ENCODE measurements at regions not wholly inside any gene's neighbourhood (a gene's known extent, or its start where the extent isn't known, plus 50 kb on each side); places are given as distances from the start of the nearest gene placed in this dataset.

DNA sequence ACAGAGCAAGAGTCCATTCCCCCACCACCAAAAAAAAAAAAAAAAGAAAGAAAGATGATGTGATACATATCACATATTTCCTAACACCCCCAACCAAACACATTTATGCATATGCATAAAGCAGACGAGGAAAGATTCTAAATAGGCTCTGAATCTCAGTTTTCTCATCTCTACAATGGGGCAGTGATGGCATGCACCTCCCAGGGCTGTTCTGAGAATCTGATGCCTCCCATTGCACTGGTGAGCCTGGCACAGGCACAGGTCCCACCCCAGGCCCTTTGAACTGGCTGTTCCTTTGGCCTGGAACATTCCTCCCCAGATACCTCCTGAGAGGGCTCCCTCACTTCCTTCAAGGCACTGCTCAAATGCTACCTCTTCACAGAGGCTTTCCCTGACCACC is 116.5 kb downstream of the C9orf50 start:
- no peak for DNase-seq

DNA sequence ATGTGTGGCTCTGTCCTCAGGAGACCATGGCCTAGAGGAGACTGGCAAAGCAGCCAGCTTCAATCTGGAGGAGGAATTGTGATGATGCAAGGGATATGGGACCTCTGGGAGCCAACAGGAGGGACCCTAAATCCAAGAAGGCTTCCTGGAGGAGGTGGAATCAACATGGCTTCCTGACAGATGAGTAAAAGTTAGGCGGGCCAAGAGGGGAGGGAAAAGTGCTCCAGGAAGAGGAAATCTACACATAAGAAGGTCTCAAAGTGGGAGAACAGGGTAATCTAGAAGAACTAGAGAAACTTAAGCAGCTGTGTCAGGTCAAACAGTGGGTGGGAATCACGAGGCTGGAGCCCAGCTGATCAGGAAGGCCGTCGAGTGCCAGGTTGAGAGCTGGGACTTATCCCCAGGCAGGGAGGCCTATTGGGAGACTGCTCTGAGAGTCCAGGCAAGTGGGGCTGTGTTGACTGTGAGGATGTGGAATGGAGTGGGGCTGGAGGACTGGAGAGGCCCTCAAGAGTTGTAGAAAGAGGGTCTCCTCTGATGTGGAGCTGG is 119.1 kb downstream of the C9orf50 start:
- no peak for DNase-seq

DNA sequence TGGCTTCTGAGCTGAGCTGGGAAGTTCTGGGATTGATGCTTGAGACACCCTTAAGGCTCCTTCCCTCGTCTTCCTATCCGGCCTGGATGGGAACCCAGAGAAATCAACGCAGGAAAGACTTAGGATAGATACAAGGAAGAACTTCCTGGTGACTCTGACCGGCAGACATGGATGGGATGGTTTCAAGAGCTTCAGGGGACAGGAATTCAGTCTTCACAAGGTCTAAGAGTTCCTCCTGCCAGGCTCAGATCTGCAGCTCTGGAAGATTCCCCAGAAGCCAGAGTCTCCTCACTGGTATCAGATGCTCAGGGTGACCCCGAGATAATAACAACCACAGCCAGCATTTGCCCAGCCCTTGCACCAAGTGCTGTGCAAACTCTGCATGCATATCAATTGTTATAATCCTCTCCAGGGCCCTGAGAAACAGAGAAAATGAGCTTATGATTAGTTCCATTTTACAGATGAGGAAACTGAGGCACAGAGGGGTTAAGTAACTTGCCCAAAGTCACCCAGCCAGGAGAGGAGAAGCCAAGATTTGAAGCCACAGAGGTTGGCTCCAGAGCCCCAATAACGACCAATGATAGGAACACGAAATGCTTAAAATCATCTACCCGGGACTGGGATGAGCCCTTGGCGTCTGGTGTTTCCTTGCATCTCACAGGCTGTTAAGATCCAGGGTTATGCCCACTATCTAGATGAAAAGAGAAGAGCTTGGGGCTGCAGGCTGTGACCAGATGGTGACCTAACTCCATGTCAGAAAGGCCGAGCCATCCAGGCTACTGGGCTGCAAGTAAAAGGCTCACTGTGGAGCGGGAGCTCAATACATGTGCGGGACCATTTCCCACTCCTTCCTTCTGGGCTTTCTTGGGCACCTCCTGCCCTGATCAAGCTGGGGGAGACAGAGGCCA is 119.8 kb downstream of the C9orf50 start:
- DNase-seq = no peak

DNA sequence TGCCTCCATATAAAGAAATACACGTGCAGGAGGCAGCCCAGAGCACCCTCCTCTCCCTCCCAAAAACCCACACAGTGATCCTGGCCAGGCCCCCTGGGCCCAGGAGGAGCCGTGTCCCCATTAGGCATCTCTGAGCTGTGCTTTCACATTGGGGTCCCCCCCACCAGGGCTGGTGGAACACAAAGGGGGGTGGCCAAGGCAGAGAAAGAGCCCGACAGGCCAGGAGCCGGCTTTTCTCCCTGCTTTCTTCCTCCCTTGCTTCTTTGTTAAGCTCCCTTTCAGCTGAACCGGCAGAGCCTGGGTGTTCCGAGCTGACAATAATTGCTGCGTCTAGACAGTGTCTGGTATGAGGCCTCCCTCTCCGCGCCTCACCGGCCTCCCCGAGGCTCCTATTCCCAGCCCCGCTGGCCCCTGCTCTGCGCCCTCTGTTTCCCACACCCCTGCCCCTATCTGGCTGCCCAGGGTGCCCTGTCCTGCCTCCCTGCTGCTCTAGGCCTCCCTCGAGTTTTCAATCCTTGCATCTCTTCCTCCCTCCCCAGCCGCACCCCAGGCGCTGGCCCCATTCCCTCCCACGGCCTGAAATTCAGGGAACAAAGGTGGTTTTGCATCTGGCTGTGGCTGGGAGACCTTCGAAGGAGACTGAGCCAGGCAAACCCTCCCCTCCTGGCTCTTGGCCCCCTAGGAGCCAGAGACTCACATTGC is 120.6 kb downstream of the C9orf50 start:
- DNase-seq = no peak

DNA sequence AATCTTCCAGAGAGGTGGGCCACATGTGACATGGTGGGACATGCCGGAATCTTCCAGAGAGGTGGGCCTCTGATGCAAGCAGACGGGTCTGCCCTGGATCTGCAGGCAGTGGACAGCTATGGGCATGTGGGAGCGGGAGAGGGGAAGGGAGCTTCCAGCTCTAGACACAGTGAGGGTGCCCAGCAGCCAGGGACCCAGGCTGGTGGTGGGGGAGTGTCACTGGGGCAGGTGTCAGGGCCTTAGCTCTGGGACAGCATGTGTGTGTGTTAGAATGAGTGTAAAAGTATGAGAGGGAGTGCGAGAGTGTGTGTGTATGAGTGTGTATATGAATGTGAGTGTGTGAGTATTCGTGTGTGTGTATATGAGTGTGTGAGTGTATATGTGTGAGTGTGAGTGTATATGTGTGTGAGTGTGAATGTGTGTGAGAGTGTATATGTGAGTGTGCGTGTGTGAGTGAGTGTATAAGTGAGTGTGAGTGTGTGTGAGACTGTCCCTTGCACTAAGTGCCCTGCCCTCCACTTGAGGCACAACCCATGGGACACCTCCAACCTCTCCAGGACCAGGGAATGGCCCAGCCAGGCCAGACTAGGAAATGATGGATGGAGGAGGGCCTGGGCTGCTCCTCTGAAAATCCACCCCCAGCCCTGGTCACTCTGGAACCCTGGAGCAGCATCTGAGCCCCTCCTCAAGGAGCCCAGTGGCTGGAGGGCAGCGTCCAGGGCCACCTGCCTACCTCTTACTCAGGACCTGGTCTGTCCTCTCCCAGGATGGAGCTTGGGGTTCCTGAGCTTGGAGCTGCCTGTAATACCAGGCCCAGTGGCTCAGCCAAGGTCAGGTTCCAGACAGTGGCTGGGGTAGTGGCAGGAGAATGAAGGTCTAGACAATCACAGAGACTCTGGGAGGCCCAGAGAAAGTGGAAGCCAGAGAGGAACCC is 122.2 kb downstream of the C9orf50 start:
- DNase-seq = no peak

DNA sequence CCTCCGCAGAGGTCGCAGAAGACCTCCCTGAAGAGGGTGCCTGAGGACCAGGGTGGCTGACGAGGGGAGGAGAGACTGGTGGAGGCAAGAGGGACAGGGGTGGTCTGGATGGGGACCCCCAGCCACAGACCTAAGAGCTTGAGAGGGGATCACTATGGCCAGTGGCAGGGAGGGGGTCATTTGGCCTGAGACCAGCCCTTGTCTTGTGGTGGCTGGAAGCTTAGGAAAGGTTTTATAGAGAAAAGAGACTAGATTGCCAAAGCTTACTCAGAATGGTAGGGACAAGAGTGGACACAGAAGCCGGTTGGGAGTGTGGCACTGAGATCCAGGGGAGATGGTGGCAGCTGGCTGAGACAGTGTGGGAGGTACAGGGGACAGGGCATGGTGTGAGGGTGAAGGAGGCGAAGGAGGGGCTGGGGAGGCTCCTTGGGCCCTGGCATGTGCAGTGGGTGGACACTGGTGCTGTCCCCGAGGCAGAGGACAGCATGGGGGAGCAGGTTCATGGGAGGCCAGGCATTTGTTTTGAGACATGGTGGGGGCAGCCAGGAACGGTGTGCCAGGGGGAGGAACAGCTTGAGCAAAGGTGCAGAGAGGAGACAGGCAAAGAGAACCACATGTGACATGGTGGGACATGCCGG is 123.0 kb downstream of the C9orf50 start:
- DNase-seq = no peak

DNA sequence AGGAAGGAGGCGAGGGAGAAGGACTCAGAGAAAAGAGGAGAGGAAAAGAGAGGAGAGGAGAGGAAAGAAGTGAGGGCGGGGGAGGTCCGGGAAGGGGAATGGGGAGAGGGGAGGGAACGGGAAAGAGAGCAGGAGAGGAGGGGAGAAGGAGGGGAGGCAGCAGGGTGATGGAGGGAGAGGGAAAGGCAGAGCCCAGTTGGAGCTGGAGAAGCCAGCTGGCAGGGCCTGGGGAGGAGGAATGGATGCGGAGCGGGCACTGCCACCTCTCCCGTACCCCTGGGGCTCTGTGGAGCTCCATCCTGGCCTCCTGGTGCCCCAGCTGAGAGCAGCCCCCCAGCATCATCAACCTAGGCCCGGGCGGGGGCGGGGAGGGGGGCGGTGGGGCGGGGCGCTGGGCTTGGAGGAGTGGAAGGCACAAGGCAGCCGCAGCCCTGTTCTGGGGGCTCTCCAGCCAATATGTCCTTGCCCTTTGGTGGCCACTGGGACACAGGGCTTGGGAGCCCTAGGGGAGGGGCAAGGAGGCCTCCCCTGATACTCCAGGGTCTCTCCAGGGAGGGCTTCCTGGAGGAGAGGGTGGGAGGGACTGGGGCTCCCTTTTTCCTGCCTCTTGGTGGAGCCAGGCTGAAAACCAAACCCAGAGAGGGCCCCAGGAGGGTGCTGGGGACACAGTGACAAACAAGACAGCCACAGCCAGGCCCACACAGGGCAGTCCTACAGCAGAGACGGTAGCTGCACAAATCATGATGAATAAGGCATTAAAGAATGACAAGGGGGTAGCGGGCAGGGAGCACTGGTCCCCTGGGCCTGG is 123.7 kb downstream of the C9orf50 start:
- DNase-seq = no peak

DNA sequence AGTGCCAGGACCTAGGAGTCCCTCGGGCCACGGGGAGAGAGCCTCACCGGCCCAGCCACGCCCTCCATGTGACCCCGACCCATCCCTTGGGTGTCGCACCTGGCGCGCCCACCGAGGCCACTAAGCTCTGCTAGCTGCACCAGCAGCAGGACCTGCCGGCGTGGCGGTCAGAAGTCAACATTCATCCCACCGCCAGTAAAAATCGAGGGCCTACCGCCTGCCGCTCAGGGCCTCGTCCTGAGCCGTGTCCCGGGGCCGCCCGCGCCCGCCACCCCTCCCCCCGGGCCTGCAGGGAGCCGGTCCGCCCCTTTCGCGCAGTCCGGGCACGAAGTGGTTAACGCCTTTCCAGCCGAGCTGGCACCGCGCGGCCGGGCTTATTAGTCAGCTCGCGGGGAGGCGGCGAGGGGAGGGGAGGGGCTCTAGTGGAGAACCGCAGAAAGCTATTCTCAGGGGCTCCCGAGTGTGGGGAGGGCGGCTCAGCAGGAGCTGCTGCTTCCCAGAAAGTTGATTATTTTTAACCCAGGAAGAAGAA is 124.4 kb downstream of the C9orf50 start:
- DNase-seq = peak; percentile 90

DNA sequence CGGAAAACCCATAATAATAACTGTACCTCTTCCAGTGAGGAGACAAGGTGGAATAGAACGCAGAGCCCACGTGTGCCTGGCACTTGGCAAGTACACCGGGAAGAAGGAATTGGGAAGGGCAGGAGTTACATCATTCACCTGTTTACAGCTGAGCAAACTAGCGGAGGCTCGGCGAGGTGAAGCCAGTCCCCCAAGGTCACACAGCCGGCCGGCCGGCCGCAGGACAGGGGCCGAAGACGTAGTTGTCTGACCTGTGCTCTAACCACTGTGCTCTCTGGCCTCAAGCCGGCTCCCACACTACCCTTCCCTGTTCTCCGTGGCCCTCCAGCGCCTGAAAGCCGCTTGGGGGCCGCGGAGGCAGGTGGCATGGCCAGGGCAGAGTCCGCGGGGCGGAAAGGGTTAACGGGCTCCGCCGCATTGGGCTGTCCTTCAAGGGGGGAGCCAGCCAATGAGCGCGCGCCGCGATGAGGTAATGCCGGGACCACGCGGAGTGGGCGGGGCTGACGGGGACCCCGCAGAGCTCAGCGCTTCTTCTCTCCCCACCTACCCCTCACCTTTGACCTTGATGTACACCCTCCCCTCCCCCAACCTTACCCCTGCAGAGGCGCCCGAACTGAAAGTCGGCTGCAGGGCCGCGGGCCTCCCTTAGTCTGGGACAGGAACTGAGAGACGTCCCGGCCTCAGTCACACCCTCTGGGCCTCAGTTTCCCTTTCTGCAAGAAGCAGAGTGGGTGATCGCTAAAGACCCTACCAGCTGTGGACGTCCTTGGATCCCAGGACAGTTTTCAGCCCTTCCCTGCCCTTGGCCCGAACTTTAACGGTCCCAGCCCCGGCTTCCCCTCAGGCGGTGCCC is 125.1 kb downstream of the C9orf50 start:
- DNase-seq = peak; percentile 90

DNA sequence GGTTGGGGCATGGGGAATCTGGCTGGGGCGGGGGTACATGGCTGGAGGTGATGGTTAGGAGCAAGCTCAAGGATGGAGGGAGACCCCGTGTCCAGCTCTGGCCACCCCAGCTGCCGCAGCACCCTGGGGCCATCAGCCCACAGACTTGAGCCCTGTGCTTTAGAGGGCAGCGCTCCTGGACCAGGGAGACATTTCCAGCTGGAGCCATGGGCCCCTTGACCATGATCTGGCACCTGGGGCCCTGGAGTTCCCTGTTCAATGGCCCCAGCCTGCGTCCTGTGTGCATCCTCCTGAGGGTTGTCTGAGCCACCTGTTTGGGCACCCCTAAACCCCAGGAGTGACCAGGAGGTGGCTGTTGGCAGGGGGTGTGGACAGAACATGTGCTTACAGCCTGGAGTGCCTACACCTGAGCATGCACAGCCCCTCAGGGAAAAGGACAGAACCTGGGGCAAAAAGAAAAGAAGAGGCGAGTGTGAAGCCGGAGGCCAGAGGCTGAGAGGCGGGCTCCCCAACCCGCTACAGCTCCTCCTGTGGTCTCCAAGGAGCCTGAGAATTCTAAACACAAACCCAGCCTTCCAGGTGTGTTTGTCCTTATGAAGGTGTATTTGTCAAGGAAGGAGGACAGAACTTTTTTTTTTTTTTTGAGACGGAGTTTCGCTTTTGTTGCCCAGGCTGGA is 126.7 kb downstream of the C9orf50 start:
- no peak for DNase-seq

DNA sequence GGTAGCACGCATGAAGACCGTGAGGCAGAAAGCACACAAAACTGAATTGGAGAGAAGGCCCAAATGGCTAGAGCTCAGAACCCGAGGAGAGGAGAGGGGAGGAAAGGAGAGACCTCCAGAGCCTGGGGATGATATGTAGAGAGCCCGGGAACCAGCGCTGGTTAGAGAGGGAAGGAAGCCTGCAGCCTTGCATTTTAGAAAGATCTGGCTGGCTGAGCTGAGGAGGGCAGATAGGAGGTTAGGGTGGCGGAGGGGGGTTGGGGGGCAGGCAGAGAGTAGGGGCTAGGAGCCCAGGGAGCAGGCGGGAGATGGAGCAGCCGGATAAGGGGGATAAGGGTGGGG is 127.2 kb downstream of the C9orf50 start:
- no peak for DNase-seq

DNA sequence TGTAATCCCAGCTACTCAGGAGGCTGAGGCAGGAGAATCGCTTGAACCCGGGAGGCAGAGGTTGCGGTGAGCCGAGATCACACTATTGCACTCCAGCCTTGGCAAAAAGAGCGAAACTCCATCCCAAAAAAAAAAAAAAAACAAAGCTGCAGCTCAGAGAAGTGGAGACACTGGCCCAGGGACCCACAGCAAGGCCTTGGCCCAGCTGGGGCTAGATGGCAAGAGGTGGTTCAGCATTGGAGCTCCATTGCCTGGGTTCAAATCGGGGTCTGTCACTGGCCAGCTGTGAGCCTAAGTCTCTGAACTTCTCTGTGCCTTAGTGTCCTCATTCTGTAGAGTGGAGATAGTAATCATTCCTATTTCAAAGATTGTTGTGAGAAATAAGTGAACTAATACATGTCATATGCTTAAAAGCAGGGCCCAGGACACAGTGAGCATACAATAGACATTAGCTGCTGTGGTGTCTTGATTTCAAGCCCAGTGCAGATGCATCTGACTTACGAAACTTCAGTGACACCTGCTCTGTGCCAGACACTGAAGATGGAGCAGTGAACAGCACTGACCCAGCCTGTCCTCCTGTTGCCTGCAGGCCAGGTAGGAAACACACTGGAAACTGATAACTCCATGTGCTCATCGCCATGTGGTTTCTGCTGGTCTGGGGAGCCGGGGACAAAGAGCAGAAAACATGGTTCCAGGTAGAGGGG is 127.7 kb downstream of the C9orf50 start:
- no peak for DNase-seq

DNA sequence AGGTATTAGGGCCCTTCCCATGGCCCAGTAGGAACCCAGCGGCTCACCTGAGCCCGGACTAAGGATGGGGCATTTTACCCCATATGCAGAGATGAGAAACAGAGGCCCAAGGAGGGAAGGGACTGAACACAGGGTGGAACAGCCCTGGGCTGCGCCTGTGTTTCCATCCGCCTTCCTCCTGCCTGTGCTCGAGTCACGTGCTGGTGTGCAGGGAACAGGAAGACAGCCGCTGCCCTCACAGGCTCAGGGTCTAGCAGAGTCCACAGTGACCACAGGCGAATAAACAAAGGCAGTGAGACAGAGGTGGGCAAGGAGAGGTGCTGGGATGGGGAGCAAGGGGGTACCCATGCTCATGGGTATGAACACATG is 129.4 kb downstream of the C9orf50 start:
- DNase-seq = no peak

DNA sequence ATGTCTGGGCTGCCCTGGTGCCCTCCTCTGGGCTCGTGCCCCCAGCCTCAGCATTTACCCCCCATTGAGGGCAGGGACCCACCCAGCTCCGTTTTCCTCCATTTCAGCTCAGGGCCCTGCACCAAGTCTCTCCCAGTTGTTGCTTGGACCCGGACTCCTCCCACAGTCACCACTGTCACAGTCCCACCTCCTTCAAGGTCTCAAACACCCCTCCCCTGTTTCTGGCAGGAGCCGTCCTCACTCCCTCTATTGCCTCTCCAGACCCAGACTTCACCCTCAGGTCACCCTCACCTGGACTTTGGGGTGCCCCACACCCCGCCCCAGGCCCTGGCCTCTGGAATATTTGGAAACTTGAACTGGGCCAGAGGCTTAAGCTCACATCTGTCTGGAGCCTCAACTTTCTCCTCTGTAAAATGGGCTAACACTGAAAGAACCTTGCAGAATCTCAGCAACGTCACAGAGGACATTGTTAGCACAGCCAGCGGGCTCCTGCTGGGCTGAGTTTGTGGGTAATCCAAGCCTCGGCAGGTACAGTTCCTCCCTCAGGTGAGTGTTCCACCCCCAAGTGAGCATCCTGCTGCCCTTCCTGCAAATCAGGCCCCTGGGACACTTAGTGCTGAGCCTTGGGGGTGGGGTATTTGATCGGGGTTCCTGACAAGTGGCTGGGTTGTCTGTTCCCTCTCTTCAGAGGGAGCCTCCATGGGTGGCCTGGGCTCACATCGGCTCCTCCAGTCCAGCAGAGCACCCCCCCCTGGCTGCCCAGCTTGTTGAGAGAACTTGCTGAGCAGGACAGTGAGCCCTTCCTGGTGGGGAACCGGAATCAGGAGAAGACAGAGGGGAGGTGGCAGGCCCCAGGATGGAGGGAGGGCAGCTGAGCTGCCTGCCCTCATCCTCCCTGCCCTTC is 130.1 kb downstream of the C9orf50 start:
- DNase-seq = no peak

DNA sequence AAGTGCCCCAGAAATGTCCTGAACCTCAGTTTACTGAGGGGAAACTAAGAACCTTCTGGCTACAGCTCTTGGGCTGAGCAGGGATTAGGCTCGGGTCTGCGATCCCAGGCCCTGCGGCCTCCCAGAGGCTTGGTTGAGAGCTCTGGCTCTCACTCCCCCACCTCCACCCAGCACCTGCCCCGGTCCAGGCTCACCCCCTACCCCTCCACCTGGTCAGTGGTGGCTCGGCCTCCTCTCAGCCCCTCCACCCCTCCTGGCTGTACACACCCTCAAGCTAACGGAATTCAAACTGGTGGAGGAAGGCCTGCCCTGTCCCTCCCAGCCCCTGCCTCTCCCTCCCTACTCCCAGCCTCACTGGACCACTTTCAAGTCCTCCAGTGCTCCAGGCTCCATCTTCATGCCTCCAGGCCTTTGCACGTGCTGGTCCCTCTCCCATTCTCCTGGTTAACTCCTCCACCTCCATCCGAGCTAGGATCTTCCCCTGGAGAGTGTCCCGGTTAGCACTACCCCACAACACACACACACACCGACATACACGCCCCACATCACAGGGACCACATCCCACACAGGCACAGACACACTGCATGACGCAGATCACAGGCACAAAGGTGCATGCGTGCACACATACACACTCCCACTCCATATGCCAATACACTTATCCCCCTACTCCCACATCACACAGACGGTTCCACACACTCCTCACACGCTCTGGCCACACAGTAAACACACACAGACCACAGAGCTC is 130.9 kb downstream of the C9orf50 start:
- DNase-seq = peak; percentile 38

DNA sequence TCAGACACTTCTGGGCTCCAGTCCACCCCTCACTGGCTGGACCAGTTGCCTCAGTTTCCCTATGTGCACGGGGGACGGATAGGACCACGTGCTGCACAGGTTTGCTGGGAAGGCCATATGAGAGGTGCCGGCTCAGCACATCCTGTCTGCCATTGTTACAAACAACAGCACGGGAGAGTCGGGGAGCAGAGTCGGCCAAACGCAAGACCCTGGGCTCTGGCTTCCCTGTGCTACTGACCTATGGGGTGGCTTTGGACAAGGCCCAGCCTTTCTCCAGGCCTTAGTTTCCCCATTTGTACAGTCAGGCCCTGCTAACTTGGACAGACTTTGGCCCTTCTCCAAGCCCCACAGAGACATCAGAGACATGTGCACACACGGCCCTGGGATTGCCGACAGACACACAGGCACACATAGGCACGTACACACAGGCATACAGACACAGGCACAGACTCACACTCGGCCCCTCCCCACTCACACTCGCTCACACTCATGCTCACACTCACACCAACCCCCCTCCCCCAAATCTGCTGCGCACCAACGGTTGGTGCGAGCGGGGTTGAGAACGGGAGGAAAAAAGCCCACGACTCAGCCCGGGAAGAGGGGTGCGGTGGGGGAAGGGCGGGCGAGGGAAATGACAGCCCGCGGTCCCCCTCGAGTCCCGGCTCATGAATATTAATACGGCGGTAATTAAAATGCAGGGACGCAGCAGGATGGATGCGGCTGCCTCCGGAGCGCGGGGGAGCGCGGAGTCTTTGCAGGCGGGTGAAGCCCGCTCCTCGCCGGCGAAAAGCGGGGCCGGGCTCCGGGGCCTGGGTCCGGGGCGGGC is 133.0 kb downstream of the C9orf50 start:
- DNase-seq = peak; percentile 57

All from activated CD4-positive, alpha-beta T cell treated with anti-CD3 and anti-CD28 coated beads, Interleukin-2, Interleukin-6, amounts not matched to agents 100 ng/mL and 50 ng/mL, durations not matched to agents 16 hours and 8 hours (primary cell).